ENCODE measurements at regions not wholly inside any gene's neighbourhood (a gene's known extent, or its start where the extent isn't known, plus 50 kb on each side); places are given as distances from the start of the nearest gene placed in this dataset.

DNA sequence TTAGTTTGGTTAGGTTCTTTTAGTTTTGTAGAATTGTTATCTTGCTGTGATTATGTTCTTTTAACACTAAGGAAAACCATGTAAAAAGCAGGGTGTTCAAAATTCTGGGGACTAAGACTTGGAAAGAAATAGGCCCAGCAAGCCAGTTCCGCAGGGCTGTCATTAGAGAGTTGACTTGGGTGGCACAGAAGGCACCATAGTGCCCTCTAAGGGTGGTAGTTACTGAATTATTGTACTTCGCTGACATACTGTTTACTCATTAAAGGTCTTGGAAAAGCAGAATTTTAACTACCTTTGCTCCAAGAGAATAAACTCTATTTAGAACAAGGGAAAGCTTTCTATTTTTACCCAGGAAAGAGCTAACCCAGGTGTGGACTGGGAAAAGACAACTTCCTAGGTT is 86.5 kb downstream of the OTUD1 start:
- TF ChIP-seq EZH2 (IDR thresholded peaks at IDR 0.05; ENCODE audit: low read length, missing control alignments): no peak
- TF ChIP-seq, protein P1, sequence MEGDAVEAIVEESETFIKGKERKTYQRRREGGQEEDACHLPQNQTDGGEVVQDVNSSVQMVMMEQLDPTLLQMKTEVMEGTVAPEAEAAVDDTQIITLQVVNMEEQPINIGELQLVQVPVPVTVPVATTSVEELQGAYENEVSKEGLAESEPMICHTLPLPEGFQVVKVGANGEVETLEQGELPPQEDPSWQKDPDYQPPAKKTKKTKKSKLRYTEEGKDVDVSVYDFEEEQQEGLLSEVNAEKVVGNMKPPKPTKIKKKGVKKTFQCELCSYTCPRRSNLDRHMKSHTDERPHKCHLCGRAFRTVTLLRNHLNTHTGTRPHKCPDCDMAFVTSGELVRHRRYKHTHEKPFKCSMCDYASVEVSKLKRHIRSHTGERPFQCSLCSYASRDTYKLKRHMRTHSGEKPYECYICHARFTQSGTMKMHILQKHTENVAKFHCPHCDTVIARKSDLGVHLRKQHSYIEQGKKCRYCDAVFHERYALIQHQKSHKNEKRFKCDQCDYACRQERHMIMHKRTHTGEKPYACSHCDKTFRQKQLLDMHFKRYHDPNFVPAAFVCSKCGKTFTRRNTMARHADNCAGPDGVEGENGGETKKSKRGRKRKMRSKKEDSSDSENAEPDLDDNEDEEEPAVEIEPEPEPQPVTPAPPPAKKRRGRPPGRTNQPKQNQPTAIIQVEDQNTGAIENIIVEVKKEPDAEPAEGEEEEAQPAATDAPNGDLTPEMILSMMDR (conservative IDR thresholded peaks at IDR 0.05 in 1 of 2, IDR thresholded peaks at IDR 0.05 in 1 of 2; ENCODE audit: low read depth in 1 of 2, low read length in 2 of 2): peak in 1 of 2 donors; percentile 32
- Histone ChIP-seq H2AFZ (ENCODE audit: low read length) (no peak overlapping the region), H3K27me3 (ENCODE audit: control insufficient read depth, insufficient read depth, low read length) (no peaks in the 10 kb centered on the region), H3K4me3 (replicated peaks in 1 of 4; ENCODE audit: control extremely low read depth in 1 of 4, insufficient read depth in 1 of 4, low read depth in 3 of 4, low read length in 4 of 4) (no peak overlapping the region), H3K27ac (ENCODE audit: insufficient read depth, low read length) (no peak overlapping the region), H3K9ac (ENCODE audit: insufficient read depth, low read length) (no peak overlapping the region), H3K79me2 (ENCODE audit: control insufficient read depth, insufficient read depth, low read length) (no peaks in the 10 kb centered on the region), H3K4me1 (ENCODE audit: control insufficient read depth, extremely low read depth, insufficient read depth, low read length) (no peaks in the 10 kb centered on the region), H3K36me3 (ENCODE audit: control insufficient read depth, insufficient read depth, low read length) (no peaks in the 10 kb centered on the region), H3K4me2 (ENCODE audit: extremely low read depth, insufficient read depth, low read length) (no peak overlapping the region), H3K9me3 (ENCODE audit: control insufficient read depth, insufficient read depth, low read depth, low read length) (no peaks in the 10 kb centered on the region), H4K20me1 (ENCODE audit: control insufficient read depth, extremely low read depth, insufficient read depth, low read length) (no peaks in the 10 kb centered on the region)
- peak; percentile 2 to 61 for DNase-seq (ENCODE audit: low read depth in 2 of 2)

DNA sequence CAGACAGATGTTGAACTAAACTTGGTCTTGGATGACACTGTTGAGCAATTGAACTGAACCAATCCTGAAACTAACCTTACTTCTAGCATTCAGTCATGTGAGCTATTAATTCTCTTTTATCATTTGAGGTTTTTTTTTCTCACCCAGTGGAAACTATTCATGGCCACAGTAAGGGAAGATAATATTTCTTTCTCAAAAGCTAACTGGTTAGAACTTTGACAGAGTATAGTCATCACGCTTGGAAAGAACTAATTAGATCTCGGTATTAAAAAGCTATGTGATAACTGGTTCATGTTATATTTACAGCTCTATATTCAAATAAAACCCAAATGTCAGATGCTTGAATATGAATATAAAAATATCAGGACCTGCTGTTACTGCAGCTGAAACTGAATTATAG is 89.5 kb downstream of the OTUD1 start:
- Histone ChIP-seq H3K9ac (ENCODE audit: insufficient read depth, low read length) (no peak overlapping the region), H3K27me3 (ENCODE audit: control insufficient read depth, insufficient read depth, low read length) (no peaks in the 10 kb centered on the region), H3K36me3 (ENCODE audit: control insufficient read depth, insufficient read depth, low read length) (no peaks in the 10 kb centered on the region), H4K20me1 (ENCODE audit: control insufficient read depth, extremely low read depth, insufficient read depth, low read length) (no peaks in the 10 kb centered on the region), H3K27ac (ENCODE audit: insufficient read depth, low read length) (no peak overlapping the region), H3K9me3 (ENCODE audit: control insufficient read depth, insufficient read depth, low read depth, low read length) (no peaks in the 10 kb centered on the region), H3K79me2 (ENCODE audit: control insufficient read depth, insufficient read depth, low read length) (no peaks in the 10 kb centered on the region), H3K4me3 (replicated peaks in 1 of 4; ENCODE audit: control extremely low read depth in 1 of 4, insufficient read depth in 1 of 4, low read depth in 3 of 4, low read length in 4 of 4) (no peak overlapping the region), H2AFZ (ENCODE audit: low read length) (no peak overlapping the region), H3K4me1 (ENCODE audit: control insufficient read depth, extremely low read depth, insufficient read depth, low read length) (no peaks in the 10 kb centered on the region), H3K4me2 (ENCODE audit: extremely low read depth, insufficient read depth, low read length) (no peak overlapping the region)
- no peak for TF ChIP-seq EZH2 (IDR thresholded peaks at IDR 0.05; ENCODE audit: low read length, missing control alignments)
- TF ChIP-seq, protein P1 (conservative IDR thresholded peaks at IDR 0.05 in 1 of 2, IDR thresholded peaks at IDR 0.05 in 1 of 2; ENCODE audit: low read depth in 1 of 2, low read length in 2 of 2): no peak
- no peak for DNase-seq (ENCODE audit: low read depth in 2 of 2)

DNA sequence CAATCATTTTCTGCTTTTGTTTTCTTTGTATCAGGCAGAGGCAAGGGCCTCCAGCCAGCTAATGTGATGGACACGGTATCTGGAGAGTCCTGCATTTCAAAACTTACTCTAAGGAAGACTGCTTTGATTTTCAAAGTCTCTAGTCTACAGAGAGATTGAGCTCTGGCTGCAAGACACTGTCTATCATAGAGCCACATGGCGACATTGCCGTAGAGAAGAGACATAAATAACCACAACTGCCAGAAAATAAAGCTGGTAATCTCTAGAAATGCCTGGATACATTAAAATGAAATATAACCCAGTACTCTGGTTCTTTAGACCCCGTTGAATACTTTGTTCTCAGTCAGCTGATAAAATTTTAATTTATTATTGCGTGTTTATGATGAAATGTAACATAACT is 90.8 kb downstream of the OTUD1 start:
- H3K79me2 ChIP-seq (ENCODE audit: control insufficient read depth, insufficient read depth, low read length): no peaks in the 10 kb centered on the region
- no peaks in the 10 kb centered on the region for H3K36me3 ChIP-seq (ENCODE audit: control insufficient read depth, insufficient read depth, low read length)
- H3K4me2 ChIP-seq (ENCODE audit: extremely low read depth, insufficient read depth, low read length): no peak overlapping the region
- H2AFZ ChIP-seq (ENCODE audit: low read length): no peak overlapping the region
- H3K4me3 ChIP-seq (replicated peaks in 1 of 4; ENCODE audit: control extremely low read depth in 1 of 4, insufficient read depth in 1 of 4, low read depth in 3 of 4, low read length in 4 of 4): no peak overlapping the region
- H3K9ac ChIP-seq (ENCODE audit: insufficient read depth, low read length): no peak overlapping the region
- no peaks in the 10 kb centered on the region for H3K4me1 ChIP-seq (ENCODE audit: control insufficient read depth, extremely low read depth, insufficient read depth, low read length)
- no peaks in the 10 kb centered on the region for H4K20me1 ChIP-seq (ENCODE audit: control insufficient read depth, extremely low read depth, insufficient read depth, low read length)
- H3K9me3 ChIP-seq (ENCODE audit: control insufficient read depth, insufficient read depth, low read depth, low read length): no peaks in the 10 kb centered on the region
- H3K27me3 ChIP-seq (ENCODE audit: control insufficient read depth, insufficient read depth, low read length): no peaks in the 10 kb centered on the region
- no peak overlapping the region for H3K27ac ChIP-seq (ENCODE audit: insufficient read depth, low read length)
- TF ChIP-seq, protein P1 (conservative IDR thresholded peaks at IDR 0.05 in 1 of 2, IDR thresholded peaks at IDR 0.05 in 1 of 2; ENCODE audit: low read depth in 1 of 2, low read length in 2 of 2): no peak
- TF ChIP-seq EZH2 (IDR thresholded peaks at IDR 0.05; ENCODE audit: low read length, missing control alignments): no peak
- no peak for DNase-seq (ENCODE audit: low read depth in 2 of 2)
